Fibroblast of skin of right biceps (primary cell): ENCODE measurements at regions not wholly inside any gene's neighbourhood (a gene's known extent, or its start where the extent isn't known, plus 50 kb on each side); places are given as distances from the start of the nearest gene placed in this dataset.
A peak's percentile ranks its signal among the peaks of the same experiment; 100 is the strongest.
"Not testable (repeated sequence)": the region's sequence is repeated elsewhere in the genome, so short reads cannot be mapped to it uniquely, and the experiment has no call there.

Experiments
- DNase-seq: peaks from one replicate; pipeline ENCODE4 v3.0.0-alpha.2; 2013

GRCh38 chr16:16448423-16448822, 69.5 kb downstream of the NPIPA7 start:
- not testable (repeated sequence) for DNase-seq

- DNase-seq: peak; percentile 0
Observed at GRCh38 chr16:16449712-16450237, 70.8 kb downstream of the NPIPA7 start.

GRCh38 chr16:16451721-16452410, 72.9 kb downstream of the NPIPA7 start:
- not testable (repeated sequence) for DNase-seq

- DNase-seq: not testable (repeated sequence)
Observed at GRCh38 chr16:16458579-16458978, 79.6 kb downstream of the NPIPA7 start.

GRCh38 chr16:16463792-16464191, 84.9 kb downstream of the NPIPA7 start:
- not testable (repeated sequence) for DNase-seq

- DNase-seq: not testable (repeated sequence)
Observed at GRCh38 chr16:16488919-16489318, 110.0 kb downstream of the NPIPA7 start.

- not testable (repeated sequence) for DNase-seq
Observed at GRCh38 chr16:16489466-16489865, 110.5 kb downstream of the NPIPA7 start.

- not testable (repeated sequence) for DNase-seq
Observed at GRCh38 chr16:16494114-16494513, 115.2 kb downstream of the NPIPA7 start.

- not testable (repeated sequence) for DNase-seq
Observed at GRCh38 chr16:16494998-16495397, 116.1 kb downstream of the NPIPA7 start.

GRCh38 chr16:16499875-16500274, 120.9 kb downstream of the NPIPA7 start:
- not testable (repeated sequence) for DNase-seq

- DNase-seq: not testable (repeated sequence)
Observed at GRCh38 chr16:16507041-16507440, 128.1 kb downstream of the NPIPA7 start.

- DNase-seq: not testable (repeated sequence)
Observed at GRCh38 chr16:16508344-16508743, 129.4 kb downstream of the NPIPA7 start.

- not testable (repeated sequence) for DNase-seq
Observed at GRCh38 chr16:16519395-16519794, 140.5 kb downstream of the NPIPA7 start.

- DNase-seq: not testable (repeated sequence)
Observed at GRCh38 chr16:16521239-16522002, 142.5 kb downstream of the NPIPA7 start.

- DNase-seq: not testable (repeated sequence)
Observed at GRCh38 chr16:16526998-16527397, 148.1 kb downstream of the NPIPA7 start.

- DNase-seq: not testable (repeated sequence)
Observed at GRCh38 chr16:16530744-16531143, 151.8 kb downstream of the NPIPA7 start.

GRCh38 chr16:16535565-16535964, 156.6 kb downstream of the NPIPA7 start:
- DNase-seq: not testable (repeated sequence)

GRCh38 chr16:16536151-16536550, 157.2 kb downstream of the NPIPA7 start:
- not testable (repeated sequence) for DNase-seq

- not testable (repeated sequence) for DNase-seq
Observed at GRCh38 chr16:16549710-16550109, 170.8 kb downstream of the NPIPA7 start.

GRCh38 chr16:16550824-16551223, 171.9 kb downstream of the NPIPA7 start:
- DNase-seq: not testable (repeated sequence)

- DNase-seq: not testable (repeated sequence)
Observed at GRCh38 chr16:16552819-16553340, 173.9 kb downstream of the NPIPA7 start.

GRCh38 chr16:16559179-16559740, 180.3 kb downstream of the NPIPA7 start:
- DNase-seq: not testable (repeated sequence)

- not testable (repeated sequence) for DNase-seq
Observed at GRCh38 chr16:16561532-16561931, 182.6 kb downstream of the NPIPA7 start.
